HG02763 (cell line): ENCODE measurements at regions not wholly inside any gene's neighbourhood (a gene's known extent, or its start where the extent isn't known, plus 50 kb on each side); places are given as distances from the start of the nearest gene placed in this dataset.
"Not testable (repeated sequence)": the region's sequence is repeated elsewhere in the genome, so short reads cannot be mapped to it uniquely, and the experiment has no call there.

ENCODE experiments used
- ATAC-seq: cut with Tn5 transposase; IDR thresholded peaks from one replicate; pipeline ENCODE4 v1.9.1; 2021; ENCODE audit warnings: mild to moderate bottlenecking, moderate library complexity; ENCODE audit not compliant: unreplicated experiment

DNA sequence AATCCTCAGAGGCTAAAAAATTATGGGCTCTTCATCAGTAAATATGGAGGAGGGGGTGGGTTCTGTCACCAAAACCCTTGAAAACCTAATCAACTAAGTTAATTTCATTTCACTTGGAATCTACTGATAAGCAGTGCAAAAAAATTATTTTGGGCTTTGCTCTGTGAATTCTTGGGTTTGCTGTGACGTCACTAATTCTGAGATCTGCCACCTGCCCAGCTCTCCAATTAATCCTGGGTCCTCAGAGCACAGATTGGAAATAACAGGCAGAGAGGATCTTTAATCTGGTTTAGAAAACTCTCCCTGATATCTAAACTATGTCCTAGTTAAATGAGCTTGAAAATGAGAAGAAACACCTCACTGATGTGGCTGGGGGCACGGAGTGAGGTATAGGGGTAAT is 903.2 kb downstream of the AACS start:
- ATAC-seq, result no peak

DNA sequence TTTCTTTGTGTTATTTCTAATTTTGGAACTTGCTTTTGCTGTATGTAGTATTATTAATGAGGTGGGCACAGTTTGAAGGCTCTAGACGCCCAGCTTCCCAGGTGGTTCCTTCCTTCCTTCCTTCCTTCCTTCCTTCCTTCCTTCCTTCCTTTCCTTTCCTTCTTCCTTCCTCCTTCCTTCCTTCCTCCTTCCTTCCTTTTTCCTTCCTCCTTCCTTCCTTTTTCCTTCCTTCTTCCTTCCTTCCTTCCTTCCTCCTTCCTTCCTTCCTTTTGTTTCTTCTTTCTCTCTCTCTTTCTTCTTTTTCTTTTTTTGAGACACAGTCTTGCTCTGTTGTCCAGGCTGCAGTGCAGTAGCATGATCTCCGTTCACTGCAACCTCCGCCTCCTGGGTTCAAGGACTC is 906.7 kb downstream of the AACS start:
- ATAC-seq, result no peak

DNA sequence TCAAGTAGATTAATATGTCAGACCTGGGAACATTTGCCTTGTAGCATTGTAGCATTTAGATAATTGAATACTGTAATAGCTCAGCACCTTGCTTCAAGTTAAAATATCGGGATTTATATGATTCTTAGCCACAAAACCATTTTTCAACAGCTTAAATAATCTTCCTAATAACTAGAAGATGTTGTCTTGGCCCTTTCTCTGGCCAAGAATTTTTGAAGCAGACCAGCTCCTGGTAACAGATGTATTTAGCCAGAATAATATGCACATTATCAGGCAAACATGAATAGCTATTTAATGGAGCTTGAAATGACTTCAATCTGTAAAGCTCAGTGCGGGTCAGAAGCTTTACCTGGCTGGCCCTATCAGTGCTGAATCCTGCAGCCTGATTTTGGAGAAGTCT is 913.1 kb downstream of the AACS start:
- no peak for ATAC-seq

DNA sequence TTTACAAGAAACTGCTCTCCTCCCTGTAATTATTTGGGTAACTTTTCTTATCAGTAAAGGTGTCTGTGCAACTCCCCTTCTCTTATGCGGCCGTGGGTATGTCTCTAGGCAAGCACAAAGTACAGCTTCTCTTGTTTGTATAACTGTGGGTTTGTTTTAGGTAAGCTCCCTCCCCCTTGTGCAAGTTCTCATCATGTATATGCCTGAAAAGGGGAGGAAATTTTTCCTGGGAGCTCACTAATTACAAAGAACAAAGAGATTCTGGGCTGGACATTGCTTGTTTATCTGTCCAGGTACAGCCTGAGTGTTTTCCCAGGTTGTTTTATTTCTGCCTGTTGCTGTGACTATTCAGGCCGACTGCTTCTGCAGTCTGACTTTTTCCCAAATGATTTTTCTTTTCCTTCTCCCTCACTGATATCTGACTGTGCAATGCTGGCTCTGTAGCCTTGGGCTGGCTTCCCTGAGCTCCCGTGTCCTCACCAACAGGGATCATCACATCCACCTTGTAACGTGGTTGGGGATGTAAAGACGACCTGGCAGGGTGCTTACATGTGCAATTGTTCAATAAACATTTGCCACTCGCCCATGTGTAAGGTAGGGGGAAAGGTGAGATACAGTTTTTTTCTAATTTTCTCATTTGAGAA is 916.5 kb downstream of the AACS start:
- ATAC-seq, result no peak

DNA sequence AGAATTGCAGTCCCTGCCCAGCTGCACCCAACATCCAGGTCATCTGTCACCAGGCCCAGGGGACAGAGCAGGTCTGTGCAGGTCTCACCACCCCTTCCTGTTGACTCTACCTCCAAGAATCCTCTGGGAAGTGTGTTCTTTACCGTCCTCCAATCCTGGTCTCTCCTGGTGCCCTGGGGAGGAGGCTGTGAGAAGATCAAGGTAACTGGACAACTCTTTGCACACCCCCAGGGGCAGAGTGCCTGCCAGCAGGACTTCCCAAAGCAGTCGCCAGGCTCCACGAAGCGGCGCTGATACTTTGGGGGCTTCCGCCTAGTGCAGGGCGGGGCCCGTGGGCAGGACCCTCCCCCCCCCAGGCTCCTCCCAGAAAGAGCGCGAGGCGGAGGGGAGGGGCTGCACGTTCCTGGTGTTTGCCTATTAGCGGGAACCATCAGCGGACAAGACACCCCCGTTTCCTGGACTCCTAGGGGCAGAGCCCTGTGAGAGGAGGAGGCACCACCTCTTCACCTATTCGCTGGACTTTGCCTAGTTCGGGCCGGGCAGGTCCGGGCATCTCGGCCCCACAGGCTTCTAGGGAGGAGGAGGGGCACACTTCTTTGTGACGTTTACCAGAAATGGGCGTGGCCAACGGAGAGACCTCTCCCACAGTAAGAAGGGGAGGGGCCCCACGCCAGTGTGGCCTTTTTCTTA is 918.0 kb downstream of the AACS start:
- ATAC-seq, result no peak

DNA sequence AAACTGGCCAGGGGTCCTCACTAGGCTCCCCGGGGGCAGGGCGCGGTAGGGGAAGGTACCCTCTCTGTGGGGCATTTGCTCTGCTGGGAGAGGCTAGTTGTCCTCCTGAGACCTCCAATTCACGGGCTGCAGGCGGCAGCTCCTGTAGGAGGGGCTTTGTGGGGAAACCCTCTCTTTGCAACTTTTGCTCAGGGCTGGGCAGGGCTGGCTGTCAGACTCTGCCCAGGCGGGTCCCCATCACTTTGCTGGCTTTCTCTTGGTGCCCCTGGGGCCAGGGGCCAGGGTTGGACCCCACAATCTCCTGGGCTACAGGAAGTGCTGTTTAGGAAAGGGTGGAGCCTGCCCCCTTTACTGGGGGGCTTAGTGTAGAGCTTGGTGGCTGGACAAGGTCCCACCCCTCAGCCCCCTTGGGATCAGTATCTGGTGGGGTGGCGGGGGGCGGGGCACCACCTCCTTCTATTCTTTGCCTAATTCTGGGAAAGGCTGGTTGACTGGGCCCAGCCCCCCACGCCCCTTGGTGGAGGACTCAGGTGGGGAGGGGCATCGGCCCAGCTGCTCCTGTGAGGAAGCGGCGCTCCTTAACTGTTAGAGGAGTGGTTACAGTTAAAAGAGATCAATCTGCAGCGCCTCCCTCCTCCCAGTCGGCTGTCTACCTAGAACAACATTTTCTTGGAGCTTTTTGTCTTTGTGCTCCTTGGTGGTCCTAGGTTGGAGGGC is 918.7 kb downstream of the AACS start:
- ATAC-seq, result no peak

DNA sequence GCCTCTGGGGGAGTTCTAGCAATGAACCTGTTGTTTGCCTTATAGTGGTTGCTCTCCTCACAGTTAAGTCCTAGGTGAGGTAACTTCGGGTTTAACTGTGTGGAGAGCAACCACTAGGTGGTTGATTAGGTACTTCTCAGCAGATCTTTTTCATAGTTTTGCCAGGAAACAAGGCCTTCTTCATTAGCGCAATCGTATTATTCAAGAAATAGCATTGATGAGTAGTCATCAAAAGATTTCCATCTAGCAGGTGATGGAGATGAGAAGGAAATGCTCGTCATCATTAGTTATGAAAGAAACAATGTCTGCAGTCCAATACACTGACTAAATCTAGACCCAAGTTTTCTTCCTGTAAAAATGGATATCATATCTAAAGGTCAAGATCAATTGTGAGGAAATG is 923.3 kb downstream of the AACS start:
- ATAC-seq, result no peak

DNA sequence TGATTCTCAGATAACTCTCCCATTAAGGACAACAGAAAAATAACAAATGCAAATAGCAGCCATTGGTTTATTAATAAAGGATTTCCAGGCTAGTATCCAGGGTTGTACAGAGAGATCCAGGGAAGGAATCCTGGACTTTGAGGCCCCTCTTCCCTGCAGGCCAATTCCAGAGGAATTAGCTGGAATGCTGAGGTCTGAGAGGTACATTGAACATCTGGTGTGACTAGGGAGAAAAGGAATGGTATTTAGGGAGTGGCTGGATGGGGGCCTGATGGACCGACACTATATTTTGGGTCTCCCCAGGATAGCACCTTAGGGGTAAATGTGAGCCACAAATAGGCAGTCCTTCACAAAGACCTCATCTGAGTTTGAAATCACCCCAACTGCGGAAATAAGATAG is 924.5 kb downstream of the AACS start:
- no peak for ATAC-seq

DNA sequence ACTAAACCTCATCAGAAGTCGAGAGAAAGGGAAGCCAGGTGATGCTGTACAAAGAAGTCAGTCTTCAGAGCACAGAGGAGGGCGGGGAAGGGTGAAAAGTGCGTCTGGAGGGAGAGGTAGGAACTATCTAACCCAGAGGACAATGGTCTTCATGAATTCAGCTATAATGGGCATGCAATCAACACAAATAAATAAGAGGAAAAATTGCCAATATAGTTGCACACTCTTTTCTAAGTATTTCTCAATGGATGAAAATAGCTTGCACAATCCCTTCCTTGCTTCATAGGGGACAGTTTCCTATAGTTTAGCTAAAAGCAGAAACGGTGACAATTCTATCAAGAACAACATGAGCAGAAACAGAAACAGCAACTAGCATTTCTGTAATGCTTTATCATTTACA is 931.2 kb downstream of the AACS start:
- no peak for ATAC-seq

DNA sequence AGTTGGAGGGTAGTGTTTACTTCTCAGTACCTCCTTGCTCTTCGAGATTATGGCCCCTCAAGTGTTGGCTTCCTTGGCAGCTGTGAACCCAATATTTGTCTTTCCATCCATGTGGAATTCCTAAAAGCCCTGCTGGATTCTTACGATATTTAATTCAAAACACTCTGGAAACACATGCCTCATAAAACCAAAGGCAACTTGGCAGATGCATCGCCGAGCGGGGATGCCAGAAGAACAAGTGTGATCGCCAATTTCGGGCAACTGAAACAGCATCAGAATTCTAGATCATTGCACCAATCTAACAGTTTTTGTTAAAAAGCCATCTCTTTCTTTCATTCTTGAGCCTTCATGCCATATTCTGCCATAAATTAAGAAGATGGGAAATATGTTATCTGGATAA is 934.4 kb downstream of the AACS start:
- ATAC-seq, result no peak

DNA sequence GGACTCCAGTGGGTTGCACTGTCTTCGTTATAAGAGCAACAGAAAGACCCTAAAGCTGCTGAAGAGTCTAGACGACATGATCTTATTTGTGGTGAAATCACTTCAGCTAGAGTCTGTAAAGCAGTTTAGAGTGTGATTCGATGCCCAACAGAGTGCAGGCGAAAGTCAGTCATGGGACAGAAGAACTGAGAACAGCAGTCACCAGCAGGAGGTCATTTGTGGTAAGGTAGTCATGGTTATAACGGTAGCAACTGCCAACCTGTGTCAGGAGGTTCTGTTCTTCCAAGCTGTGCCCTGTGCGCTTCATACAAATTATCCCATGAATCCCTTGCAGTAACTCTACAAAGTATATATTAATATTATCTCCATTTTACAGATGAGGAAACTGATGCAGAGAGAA is 954.1 kb downstream of the AACS start:
- no peak for ATAC-seq

DNA sequence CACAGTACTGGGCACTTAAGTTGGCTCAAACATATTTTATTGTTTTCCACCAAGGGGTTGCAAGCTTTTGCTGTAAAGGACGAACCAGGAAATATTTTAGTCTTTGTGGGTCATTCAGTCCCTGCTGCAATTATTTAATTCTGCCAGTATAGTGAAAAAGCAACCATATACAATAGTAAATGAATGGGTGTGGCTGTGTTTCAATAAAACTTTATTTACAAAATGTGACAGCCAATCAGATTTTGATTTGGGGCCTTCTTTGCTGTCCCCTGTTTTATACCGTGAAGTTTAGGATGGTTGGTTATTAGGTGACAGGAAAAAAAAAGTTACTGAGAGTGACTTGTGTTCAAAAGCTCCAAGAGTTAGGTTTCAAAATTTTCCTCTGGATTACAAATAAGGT is 956.4 kb downstream of the AACS start:
- ATAC-seq, result no peak

DNA sequence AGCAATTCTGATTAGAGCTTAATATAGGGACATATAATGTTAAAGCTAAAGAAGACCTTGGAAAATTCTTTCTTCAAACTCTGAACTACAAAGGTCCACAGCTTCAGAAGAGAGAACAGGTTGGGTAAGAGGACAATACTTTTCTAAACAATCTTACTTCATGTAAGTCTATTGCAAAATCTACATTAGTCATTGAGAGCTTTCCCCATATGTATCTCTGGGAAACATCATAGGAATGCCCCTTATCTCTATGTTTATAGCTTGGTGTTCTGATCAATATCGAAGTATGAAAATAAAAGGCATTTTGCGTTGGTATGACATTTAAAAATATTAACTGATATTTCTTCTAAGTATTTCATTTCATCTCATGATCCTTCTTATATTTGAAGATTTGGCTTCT is 962.6 kb downstream of the AACS start:
- no peak for ATAC-seq

DNA sequence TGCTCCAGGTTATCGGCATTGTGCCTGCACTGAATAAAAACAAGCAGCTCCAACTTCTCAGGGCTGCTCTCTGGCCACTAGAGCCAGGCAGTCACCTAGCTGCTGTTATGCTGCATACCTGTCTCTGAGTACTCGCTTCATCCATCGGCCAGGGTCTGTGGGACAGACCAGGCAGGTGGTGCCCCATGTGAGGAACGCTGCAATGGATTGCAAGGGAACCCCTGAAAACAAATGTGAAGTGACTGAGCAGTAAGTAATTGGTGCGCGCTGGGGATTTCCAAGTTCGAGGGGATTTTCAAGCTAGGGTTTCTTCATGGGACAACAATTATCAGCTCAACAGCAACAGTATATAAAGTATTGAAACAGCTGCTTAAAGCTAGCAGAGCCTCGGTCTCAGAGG is 965.3 kb downstream of the AACS start:
- ATAC-seq, result no peak

DNA sequence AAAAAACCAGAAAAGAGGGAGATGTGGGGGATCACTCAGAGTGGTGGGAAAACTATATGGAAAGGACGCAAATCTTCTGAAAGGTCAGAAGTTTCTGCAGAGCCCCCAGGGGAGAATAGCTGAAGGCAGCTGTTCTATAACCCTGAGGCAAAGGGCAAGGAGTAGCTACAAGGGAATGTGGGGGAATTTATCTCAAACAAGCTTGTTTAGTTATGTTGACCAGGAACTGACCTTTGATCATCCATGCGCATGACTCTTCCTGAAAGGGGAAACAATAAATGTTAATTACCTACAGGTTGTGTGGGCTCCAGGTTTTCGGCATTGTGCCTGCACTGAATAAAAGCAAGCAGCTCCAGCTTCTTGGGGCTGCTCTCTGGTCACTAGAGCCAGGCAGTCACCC is 968.5 kb downstream of the AACS start:
- ATAC-seq, result no peak

DNA sequence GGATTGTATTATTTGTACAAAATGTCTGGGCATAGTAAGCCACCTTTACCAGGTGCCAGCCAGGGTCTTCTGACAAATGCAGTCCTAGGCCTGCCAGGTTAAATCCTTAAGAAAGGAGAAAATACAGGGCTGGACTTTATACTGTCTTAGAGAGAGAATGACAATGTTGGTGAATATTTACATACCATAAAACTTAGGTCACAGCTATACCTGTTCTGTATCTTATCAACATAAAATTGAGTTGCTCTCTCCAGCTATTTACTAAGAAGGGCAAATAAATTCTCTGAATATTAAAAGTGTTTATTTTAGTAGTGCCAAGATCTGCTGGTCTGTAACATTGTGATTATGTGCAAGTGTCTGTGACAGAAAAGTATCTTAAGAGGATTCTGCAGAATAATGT is 971.1 kb downstream of the AACS start:
- ATAC-seq, result no peak

DNA sequence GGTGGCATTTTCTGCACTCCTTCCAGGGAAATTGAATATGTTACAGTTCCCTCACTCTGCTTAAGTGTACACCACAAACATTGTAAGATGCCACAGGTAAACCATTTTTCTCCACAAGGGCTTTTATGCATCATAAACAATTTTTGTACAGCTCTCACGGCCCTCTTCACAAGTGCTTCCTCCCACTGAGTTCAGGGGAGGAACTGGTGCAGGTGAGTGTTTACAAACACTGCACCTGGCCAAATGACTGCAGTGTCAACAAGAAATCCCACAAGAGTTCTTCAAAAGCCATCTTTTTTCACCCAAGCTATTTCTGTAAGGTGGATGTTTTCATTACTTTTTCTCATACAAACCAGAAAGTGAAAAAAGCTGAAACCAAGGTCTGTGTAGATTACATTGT is 973.2 kb downstream of the AACS start:
- ATAC-seq, result no peak

DNA sequence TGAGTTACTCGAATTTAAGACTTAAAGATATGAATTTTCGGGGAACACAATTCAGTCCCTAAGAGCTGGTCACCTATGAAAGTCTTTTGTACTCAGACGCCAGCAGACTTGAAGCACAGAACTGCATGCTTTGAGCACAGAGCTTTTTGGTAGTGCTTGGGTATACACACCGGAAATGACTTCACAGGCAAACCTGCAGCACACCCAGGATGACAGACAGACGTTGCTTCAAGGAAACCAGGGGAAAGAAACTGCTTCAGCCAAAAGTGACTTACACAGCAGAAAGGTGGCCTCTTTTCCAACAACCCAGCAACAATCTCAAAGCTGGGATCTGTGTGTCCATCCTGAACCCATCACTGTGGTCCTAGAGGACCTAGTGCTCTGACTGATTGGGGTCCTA is 975.1 kb downstream of the AACS start:
- no peak for ATAC-seq

DNA sequence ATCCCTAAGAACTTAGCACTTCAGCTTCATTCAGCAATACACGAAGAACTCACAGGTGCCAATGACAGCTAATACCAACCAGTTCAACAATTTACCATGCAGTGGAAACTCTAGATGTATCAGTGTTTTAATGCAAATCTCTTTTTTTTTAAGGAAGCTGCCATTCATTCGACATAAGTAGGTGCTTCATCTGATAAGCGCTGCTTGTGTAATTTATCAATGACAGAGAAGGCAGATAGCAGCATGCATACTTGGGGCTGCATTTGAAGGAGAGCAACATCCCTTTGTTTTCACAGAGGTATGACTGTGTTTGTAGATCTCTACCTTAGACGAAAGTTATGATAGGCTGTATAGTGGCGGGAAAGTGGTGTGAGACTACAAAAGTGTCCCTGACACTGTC is 977.1 kb downstream of the AACS start:
- no peak for ATAC-seq

DNA sequence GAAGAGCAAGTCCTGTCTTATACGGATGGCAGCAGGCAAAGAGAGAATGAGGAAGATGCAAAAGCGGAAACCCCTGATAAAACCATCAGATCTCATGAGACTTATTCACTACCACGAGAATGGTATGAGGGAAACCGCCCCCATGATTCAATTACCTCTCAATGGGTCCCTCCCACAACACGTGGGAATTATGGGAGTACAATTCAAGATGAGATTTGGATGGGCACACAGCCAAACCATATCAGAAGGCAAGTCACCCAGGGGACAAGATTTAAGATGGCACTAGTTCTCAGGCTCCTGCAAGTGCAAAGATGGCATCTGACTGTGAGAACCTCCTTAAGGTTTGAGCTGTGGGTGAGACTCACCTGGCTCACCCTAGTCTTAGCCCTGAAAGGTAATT is 984.3 kb downstream of the AACS start:
- ATAC-seq, result not testable (repeated sequence)

DNA sequence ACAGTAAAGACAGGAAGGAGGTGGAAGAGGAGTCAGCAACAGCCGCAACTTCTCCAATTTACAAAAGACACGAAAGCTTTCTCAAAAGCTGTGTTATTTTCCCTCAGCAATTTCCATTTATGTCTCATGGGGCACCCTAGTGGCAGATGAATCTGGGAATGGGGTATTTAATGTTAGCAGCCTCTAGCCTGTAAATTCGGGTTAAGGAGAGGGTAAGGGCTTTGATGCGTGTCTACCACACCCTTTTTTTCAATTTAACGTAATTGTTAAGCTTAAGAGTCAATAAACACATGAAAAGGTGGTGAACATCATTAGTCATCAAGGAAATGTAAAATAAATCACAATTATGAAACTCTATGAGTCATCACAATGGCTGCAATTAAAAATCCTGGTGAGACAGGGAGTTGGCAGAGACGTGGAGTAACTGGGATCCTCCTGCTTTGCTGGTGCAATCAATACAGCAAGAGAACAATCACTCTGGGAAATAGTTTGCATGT is 986.4 kb downstream of the AACS start:
- no peak for ATAC-seq

DNA sequence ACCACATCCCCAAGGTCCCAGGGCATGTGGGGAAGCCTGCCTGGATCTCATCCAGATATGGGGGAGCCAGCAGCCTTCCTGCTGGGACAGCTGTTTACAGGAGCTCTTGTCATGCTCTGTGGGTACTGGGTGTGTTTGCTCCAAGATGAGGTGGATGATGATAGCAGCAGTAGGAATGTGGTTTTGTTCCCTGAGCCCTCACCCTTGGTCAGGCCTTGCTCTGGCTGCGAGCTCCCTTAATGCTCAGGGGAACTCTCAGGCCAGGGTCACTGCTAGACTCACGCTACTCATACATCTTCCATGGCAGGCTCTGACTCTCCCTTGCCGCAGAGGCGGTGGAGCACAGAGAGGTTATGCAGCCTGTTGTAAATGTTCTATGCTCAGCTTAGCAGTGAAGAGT is 990.3 kb downstream of the AACS start:
- ATAC-seq, result no peak
